Bronchial epithelial cell (primary cell): ENCODE measurements at regions not wholly inside any gene's neighbourhood (a gene's known extent, or its start where the extent isn't known, plus 50 kb on each side); places are given as distances from the start of the nearest gene placed in this dataset.
A peak's percentile ranks its signal among the peaks of the same experiment; 100 is the strongest.

ENCODE experiments used
- DNase-seq: peaks from one replicate; pipeline ENCODE4 v3.0.0-alpha.2; 2010; ENCODE audit warnings: low read depth
- FAIRE-seq: peaks from 2 replicates; lab custom pipeline; 2011; peaks lifted over from hg19 to GRCh38; lab: Jason Lieb, UNC
- H3K27me3 ChIP-seq: 2 replicates; pipeline ENCODE4 v1.5.1; 2011; ENCODE audit warnings: low read length; ENCODE audit not compliant: control insufficient read depth, insufficient read depth
- H3K36me3 ChIP-seq: 2 replicates; pipeline ENCODE4 v1.5.1; 2011; ENCODE audit warnings: low read length; ENCODE audit not compliant: control insufficient read depth, insufficient read depth
- H3K4me3 ChIP-seq: 2 replicates; pipeline ENCODE4 v1.5.1; 2011; ENCODE audit warnings: mild to moderate bottlenecking, low read depth, low read length, control low read depth
- TF ChIP-seq, protein P1 (sequence below): IDR thresholded peaks from 2 replicates; pipeline ENCODE4 v1.5.1; 2011; ENCODE audit warnings: mild to moderate bottlenecking, moderate library complexity, low read length, control low read depth, inconsistent platforms; ENCODE audit not compliant: insufficient read depth, severe bottlenecking

DNA sequence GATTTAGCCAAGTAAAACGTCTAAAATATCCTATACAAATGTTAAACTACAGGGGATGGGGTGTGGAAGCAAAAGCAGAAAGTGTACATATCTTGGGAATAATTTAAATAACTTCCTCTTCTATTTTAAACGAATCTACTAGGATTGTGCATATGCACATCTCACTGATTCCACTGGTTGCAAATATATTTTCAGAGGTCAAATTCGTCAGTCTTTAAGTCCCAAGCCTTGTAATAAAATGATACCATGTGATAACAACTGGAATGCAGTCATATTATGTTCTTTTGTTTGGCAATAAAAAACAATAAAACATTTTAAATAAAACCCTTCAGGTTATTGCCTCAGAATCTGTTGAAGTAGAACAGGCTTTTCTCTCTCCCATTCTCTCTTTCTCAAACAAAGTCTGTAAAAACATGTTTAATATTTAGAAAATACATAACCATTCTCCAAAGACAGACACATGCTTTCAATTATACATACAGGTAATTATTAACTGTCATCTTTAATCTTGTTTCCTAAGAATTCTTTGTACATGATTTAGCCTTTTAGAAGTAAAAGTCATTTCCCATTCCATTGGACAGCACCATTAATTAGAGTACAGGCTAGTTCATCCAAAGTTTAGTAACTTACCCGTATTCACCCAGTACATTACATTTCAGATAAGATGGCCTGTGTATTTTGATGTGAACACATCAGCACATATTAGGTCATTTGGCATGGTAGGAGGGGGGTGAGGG, 421.1 kb downstream of the PCDH7 start:
- DNase-seq, result no peak
- Histone ChIP-seq H3K4me3 (no peak overlapping the region), H3K27me3 (no peaks in the 10 kb centered on the region), H3K36me3 (no peaks in the 10 kb centered on the region)
- no peak for FAIRE-seq
- TF ChIP-seq, protein P1, sequence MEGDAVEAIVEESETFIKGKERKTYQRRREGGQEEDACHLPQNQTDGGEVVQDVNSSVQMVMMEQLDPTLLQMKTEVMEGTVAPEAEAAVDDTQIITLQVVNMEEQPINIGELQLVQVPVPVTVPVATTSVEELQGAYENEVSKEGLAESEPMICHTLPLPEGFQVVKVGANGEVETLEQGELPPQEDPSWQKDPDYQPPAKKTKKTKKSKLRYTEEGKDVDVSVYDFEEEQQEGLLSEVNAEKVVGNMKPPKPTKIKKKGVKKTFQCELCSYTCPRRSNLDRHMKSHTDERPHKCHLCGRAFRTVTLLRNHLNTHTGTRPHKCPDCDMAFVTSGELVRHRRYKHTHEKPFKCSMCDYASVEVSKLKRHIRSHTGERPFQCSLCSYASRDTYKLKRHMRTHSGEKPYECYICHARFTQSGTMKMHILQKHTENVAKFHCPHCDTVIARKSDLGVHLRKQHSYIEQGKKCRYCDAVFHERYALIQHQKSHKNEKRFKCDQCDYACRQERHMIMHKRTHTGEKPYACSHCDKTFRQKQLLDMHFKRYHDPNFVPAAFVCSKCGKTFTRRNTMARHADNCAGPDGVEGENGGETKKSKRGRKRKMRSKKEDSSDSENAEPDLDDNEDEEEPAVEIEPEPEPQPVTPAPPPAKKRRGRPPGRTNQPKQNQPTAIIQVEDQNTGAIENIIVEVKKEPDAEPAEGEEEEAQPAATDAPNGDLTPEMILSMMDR, result no peak

DNA sequence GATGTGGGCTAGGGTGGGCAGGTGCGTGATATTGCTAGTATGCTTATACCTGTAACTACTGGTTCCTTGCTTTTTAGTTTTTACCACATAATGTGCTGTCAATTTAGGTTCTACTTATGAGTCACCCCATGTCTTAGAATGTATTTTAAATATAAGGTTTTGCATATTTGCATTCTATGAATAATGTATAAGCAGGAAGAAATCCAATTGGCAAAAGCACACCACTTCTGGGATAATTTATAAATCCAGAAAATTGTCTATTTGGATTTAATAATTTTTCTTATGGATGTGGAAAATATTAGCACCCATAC, 421.6 kb downstream of the PCDH7 start:
- FAIRE-seq (no peak), DNase-seq (no peak)
- Histone ChIP-seq H3K27me3 (no peaks in the 10 kb centered on the region), H3K36me3 (no peaks in the 10 kb centered on the region), H3K4me3 (no peak overlapping the region)
- TF ChIP-seq, protein P1, result no peak

DNA sequence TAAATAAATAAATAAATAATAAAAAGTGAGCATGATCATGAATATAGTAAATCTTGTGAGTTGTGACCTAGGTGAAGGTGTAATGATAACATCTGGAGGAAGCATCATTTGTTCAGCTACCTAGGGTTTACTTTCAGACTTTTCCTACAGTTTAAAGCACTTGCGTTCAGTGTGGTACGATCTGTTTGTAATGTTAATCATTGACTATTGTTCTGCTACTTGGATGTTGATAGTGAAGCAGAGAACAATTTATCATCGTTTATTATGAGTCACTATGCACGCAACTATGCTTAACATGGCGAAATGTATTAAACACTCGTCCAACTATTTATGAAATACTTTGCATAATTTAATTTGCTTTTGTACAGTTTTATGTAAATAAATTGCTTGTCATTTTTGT, 426.2 kb downstream of the PCDH7 start:
- DNase-seq, result peak; percentile 67
- TF ChIP-seq, protein P1, result no peak
- no peak for FAIRE-seq
- no peak overlapping the region for H3K4me3 ChIP-seq
- H3K36me3 ChIP-seq, result no peaks in the 10 kb centered on the region
- H3K27me3 ChIP-seq, result no peaks in the 10 kb centered on the region

DNA sequence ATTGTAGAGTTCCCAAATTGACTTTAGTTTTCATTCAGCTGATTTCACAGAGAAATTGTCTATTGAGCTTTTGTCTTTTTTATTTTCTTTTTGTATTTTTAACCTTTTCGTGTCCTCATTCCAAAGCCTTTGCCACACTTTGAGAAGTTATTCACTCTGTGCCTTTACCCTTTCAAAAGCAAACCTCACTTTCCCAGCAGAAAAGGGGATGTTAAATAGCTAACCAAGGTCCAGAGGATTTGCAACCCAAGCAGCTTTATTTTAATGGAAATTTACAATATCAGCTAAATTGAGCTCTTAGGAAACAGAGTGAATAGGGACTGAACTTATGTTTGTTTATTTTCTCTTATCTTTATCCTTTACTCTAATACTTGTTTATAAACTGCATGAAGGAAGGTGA, 428.8 kb downstream of the PCDH7 start:
- DNase-seq (no peak), FAIRE-seq (no peak)
- TF ChIP-seq, protein P1, result no peak
- Histone ChIP-seq H3K27me3 (no peaks in the 10 kb centered on the region), H3K4me3 (no peak overlapping the region), H3K36me3 (no peaks in the 10 kb centered on the region)

DNA sequence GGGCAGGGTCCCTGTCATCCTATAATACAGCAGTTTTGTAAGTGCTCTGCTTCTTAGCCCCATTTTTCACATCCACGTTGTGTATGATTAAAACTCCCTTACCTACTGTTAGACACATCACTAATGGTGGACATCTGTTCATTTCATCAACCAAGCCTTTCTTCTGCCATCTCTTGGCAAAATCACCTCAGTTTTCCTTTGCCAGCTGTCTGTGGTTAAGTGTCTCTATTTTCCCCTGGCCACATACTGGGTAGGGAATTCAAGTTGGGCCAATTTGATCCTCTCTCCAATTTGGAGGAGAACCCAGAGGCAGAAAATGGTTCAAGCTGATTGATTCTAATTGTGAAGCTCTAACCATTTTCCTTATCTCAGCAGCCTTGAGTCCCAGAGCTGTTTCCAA, 436.1 kb downstream of the PCDH7 start:
- no peaks in the 10 kb centered on the region for H3K36me3 ChIP-seq
- no peak for DNase-seq
- H3K4me3 ChIP-seq, result no peak overlapping the region
- FAIRE-seq, result no peak
- no peaks in the 10 kb centered on the region for H3K27me3 ChIP-seq
- TF ChIP-seq, protein P1, result no peak

DNA sequence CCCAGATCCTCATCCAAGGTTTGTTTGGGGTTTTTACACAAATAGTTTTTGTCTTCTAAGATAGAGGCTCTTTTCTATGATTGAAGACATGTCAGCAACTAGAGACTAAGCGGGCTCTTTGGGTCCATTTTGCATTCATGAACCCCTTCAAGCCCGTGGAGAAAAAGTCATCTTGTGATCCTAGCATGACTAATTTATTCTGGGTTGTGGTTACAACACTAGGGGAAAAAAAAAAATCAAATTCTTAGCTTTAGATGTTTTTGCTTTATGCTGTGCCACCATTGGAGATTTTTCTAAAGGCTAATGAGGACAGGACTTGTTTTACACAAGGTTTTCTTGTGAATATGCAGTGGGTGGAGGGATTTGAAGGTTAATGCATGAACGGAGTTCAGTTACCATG, 440.0 kb downstream of the PCDH7 start:
- DNase-seq (no peak), FAIRE-seq (no peak)
- Histone ChIP-seq H3K4me3 (no peak overlapping the region), H3K36me3 (no peaks in the 10 kb centered on the region), H3K27me3 (no peaks in the 10 kb centered on the region)
- TF ChIP-seq, protein P1, result no peak
